SK-N-MC (cell line): ENCODE measurements at regions not wholly inside any gene's neighbourhood (a gene's known extent, or its start where the extent isn't known, plus 50 kb on each side); places are given as distances from the start of the nearest gene placed in this dataset.
"Not testable (repeated sequence)": the region's sequence is repeated elsewhere in the genome, so short reads cannot be mapped to it uniquely, and the experiment has no call there.

ENCODE experiments used
- DNase-seq: peaks from one replicate; pipeline ENCODE4 v3.0.0-alpha.2; 2011; ENCODE audit warnings: low read depth, low spot score
- H3K27ac ChIP-seq: fragments of 200-600 bp; sonication (generic); 2 replicates; pipeline ENCODE4 v1.5.1; 2016; ENCODE audit warnings: mixed run types
- H3K36me3 ChIP-seq: fragments of 200-600 bp; sonication (generic); 2 replicates; pipeline ENCODE4 v1.6.1; 2017; ENCODE audit warnings: antibody characterized with exemption, low read length, mixed read lengths; ENCODE audit not compliant: insufficient read depth
- H3K4me3 ChIP-seq: fragments of 200-600 bp; sonication (generic); 2 replicates; pipeline ENCODE4 v1.5.1; 2016
- H3K9ac ChIP-seq: fragments of 200-600 bp; sonication (generic); 2 replicates; pipeline ENCODE4 v1.8.0; 2017; ENCODE audit warnings: mixed run types, mixed read lengths; ENCODE audit not compliant: insufficient read length
- H3K9me3 ChIP-seq: fragments of 200-600 bp; sonication (generic); 2 replicates; pipeline ENCODE4 v1.6.1; 2017; ENCODE audit warnings: low read depth, mild to moderate bottlenecking, antibody characterized with exemption, low read length, moderate library complexity, mixed read lengths
- EZH2 ChIP-seq: fragments of 200-600 bp; sonication (generic); IDR thresholded peaks from one replicate; pipeline ENCODE4 v1.6.1; 2017; ENCODE audit warnings: antibody characterized with exemption
- FOXP2 ChIP-seq: optimal IDR thresholded peaks from 2 replicates; pipeline ENCODE3; 2011; ENCODE audit warnings: mild to moderate bottlenecking, moderate library complexity; ENCODE audit not compliant: insufficient read depth; ENCODE audit errors: extremely low read length, control extremely low read depth
- POLR2AphosphoS5 ChIP-seq: IDR thresholded peaks from 2 replicates; pipeline ENCODE4 v1.6.1; 2012; ENCODE audit warnings: mild to moderate bottlenecking, low read depth, low read length, borderline replicate concordance

DNA sequence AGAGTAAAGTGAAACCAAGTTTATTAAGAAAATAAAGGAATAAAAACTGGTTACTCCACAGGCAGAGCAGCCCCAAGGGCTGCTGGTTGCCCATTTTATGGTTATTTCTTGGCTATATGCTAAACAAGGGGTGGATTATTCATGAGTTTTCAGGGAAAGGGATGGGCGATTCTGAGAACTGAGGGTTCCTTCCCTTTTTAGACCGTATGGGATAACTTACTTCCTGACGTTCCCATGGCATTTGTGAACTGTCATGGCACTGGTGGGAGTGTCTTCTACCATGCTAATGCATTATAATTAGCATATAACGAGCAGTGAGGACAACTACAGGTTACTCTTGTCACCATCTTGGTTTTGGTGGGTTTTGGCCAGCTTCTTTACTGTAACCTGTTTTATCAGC, 323.9 kb upstream of the PTGER4 start:
- DNase-seq = no peak
- Histone ChIP-seq H3K9ac (no peak overlapping the region), H3K27ac (no peak overlapping the region), H3K4me3 (no peak overlapping the region), H3K9me3 (no peaks in the 10 kb centered on the region; the same call in 1 of the 2 replicates), H3K36me3 (no peaks in the 10 kb centered on the region)
- no peak for TF ChIP-seq FOXP2
- no peak for TF ChIP-seq EZH2
- TF ChIP-seq POLR2AphosphoS5 = no peak

DNA sequence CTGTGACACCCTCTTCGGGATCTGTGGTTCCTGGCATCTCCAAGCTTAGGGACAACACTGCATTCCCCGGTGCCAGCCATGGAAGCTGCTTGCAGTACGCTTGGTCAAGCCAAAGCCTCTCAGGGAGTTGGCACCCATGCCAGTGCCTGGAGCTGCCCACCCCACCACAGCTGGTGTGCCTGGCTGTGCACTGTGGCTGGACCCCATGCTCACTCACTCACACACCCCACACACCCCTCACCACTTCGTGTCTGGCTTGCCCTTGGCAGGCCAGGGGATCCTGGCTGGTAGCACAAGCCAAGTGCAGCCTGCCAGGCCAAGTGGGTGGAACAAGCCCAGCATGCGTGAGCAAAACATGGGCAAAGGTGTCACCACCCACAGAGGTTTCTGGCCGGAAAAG, 324.5 kb upstream of the PTGER4 start:
- Histone ChIP-seq H3K36me3 (no peaks in the 10 kb centered on the region), H3K4me3 (no peak overlapping the region), H3K9me3 (no peaks in the 10 kb centered on the region; the same call in 1 of the 2 replicates), H3K27ac (no peak overlapping the region), H3K9ac (no peak overlapping the region)
- TF ChIP-seq POLR2AphosphoS5 (no peak), EZH2 (no peak), FOXP2 (no peak)
- no peak for DNase-seq

- Histone ChIP-seq H3K27ac (no peak overlapping the region), H3K9ac (no peak overlapping the region), H3K36me3 (no peaks in the 10 kb centered on the region), H3K4me3 (no peak overlapping the region), H3K9me3 (no peaks in the 10 kb centered on the region; the same call in 1 of the 2 replicates)
- DNase-seq = no peak
- TF ChIP-seq EZH2 = no peak
- TF ChIP-seq POLR2AphosphoS5 = no peak
- TF ChIP-seq FOXP2 = no peak
Observed at GRCh38 chr5:40354171-40354570, 325.5 kb upstream of the PTGER4 start.

- no peak overlapping the region for H3K9ac ChIP-seq
- TF ChIP-seq EZH2 = no peak
- TF ChIP-seq POLR2AphosphoS5 = no peak
- no peak for TF ChIP-seq FOXP2
- H3K27ac ChIP-seq = no peak overlapping the region
- H3K9me3 ChIP-seq = no peaks in the 10 kb centered on the region; the same call in 1 of the 2 replicates
- no peak overlapping the region for H3K4me3 ChIP-seq
- DNase-seq = no peak
- no peaks in the 10 kb centered on the region for H3K36me3 ChIP-seq
Observed at GRCh38 chr5:40353442-40353841, 326.3 kb upstream of the PTGER4 start.

DNA sequence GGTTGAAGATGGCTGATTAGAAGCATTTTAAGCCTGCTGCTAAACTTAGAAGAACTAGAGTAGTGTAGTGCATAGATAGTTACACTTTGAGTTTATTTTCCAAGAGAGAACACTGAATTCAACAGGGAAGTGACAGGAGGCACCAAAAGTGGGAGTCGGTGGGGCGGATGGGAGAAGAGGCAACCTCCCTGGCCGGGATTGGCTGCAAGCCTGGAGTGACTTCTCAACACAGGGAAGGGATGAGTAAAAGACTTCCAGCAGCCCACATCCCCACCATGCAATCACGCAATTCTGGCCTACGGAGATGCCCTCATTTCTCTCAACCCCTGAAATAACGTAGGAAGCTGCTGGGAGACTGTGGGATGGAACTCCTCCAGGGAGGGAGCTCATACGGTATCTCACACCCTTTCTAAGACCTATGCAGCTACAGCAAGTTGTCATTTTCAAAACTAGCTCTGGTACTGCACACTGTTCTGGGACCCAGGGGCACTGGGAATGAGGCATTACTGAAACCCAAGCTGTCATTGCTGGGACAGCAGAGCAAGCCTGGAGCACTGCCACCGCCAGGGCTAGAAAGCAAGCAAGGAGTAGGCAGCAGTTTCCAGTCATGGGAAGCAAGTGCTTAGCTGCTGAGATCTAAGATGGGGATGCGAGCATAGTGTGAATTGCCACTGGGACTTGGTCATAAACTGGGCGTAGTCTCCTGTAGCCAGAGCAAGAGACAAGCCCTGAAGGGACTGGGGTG, 331.6 kb upstream of the PTGER4 start:
- Histone ChIP-seq H3K4me3 (no peak overlapping the region), H3K9me3 (no peaks in the 10 kb centered on the region; the same call in 1 of the 2 replicates), H3K27ac (no peak overlapping the region), H3K9ac (no peak overlapping the region), H3K36me3 (no peaks in the 10 kb centered on the region)
- no peak for DNase-seq
- TF ChIP-seq FOXP2 (no peak), POLR2AphosphoS5 (no peak), EZH2 (no peak)

GRCh38 chr5:40346901-40347300, 332.8 kb upstream of the PTGER4 start:
- H3K36me3 ChIP-seq = no peaks in the 10 kb centered on the region

DNA sequence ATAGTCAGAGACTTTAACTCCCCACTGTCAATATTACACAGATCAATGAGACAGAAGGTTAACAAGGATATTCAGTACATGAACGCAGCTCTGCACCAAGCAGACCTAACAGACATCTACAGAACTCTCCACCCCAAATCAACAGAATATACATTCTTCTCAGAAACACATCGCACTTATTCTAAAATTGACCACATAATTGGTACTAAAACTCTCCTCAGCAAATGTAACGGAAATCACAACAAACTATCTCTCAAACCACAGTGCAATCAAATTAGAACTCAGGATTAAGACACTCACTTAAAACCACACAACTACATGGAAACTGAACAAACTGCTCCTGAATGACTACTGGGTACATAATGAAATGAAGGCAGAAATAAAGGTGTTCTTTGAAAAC, 341.3 kb upstream of the PTGER4 start:
- H3K36me3 ChIP-seq, H3K4me3 ChIP-seq, DNase-seq, H3K9me3 ChIP-seq, H3K9ac ChIP-seq, H3K27ac ChIP-seq: not testable (repeated sequence)

More at GRCh38 chr5:40346901-40347300, 332.8 kb upstream of the PTGER4 start:
- Histone ChIP-seq H3K27ac (no peak overlapping the region), H3K9ac (no peak overlapping the region), H3K9me3 (no peaks in the 10 kb centered on the region; the same call in 1 of the 2 replicates), H3K4me3 (no peak overlapping the region)
- no peak for TF ChIP-seq EZH2
- DNase-seq = no peak

DNA sequence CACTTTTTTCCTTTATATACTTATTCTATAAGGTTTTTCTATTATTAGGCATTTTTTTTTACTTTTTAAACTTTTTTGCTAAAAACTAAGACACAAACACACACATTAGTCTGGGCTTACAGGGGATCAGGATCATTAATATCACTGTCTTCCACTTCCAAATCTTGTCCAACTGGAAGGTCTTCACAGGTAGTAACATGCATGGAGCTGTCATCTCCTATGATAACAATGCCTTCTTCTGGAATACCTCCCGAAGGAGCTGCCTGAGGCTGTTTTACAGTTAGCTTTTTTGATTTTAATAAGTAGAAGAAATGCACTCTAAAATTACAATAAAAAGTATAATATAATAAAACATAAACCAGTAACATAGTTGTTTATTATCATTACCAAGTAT, 345.5 kb upstream of the PTGER4 start:
- H3K9ac ChIP-seq = no peak overlapping the region
- no peak for TF ChIP-seq POLR2AphosphoS5
- no peak overlapping the region for H3K27ac ChIP-seq
- H3K36me3 ChIP-seq = no peaks in the 10 kb centered on the region
- DNase-seq = no peak
- H3K4me3 ChIP-seq = no peak overlapping the region
- H3K9me3 ChIP-seq = no peaks in the 10 kb centered on the region

DNA sequence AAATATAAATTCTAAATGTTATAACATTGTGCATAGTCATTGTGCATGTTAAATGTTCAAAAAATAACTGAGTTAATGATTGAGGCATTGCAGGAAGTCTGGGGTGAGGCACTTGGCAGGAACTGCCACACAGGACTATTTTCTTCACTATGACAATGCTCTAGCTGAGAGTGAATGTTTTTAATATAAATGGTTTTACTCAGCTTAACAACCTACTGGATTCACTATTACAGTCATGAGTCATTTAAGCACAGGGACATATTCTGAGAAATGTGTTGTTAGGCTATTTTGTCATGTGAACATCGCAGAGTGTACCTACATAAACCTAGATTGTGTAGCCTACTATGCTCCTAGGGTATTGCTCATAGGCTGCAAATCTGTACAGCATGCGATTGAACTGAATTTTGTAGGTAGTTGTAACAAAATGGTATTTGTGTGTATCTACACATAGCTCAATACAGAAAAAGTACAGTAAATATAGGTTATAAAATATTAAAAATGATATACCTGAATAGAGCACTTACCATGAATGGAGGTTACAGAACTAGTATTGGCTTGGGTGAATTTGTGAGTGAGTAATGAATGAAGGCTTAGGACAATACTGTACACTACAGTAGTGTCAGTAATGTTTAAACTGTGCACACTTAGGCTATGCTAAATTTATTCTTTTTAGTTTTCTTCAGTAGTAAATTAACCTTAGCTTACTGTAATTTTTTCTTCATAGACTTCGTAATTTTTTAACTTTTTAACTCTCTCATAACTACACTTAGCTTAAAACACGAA, 346.1 kb upstream of the PTGER4 start:
- TF ChIP-seq EZH2 (no peak), FOXP2 (no peak), POLR2AphosphoS5 (no peak)
- Histone ChIP-seq H3K4me3 (no peak overlapping the region), H3K9me3 (no peaks in the 10 kb centered on the region), H3K36me3 (no peaks in the 10 kb centered on the region), H3K27ac (peak overlapping the region; percentile 2; the same call in 1 of the 2 replicates), H3K9ac (no peak overlapping the region)
- no peak for DNase-seq
